ELR (cell line): ENCODE measurements at regions not wholly inside any gene's neighbourhood (a gene's known extent, or its start where the extent isn't known, plus 50 kb on each side); places are given as distances from the start of the nearest gene placed in this dataset.

Experiments used
- DNase-seq: peaks from one replicate; pipeline ENCODE4 v3.0.0-alpha.2; 2015; ENCODE audit warnings: low read depth

DNA sequence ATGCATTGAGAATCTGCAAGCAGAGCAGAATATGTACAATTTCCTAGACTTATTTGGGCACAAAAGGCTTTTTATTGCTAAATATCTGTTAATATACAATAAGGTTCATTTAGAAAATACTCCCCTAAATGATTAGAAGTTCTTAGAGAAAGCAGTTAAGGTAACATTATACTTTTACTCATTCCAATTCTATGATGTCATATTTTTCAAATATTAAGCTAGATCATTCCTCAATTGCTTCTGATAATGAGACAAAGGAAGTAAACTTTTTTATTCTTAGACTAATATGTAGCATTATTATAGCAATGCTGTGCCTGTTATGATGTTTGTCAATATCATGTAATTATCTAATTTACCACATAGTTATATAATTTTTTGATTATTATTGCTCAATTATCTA is 447.0 kb downstream of the SLC16A7 start:
- DNase-seq = peak; percentile 1

DNA sequence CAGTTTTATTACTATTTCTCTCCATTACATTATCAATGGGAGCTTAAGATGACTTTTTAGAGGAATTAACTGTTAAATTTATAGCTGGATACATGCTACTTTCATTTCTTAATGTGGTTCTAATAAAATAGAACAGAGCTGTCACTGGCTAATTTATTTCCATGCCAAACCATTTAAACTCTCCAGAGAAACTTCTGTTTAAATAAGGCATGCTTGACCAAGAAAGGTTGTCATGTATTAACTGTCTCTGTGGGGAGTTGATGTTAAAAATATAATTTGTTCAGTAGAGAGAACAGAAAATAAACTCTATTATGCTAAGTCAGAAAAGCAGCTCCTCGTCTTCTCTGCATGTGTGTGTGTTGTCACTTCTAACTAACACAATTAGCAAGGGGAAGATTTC is 447.4 kb downstream of the SLC16A7 start:
- DNase-seq = no peak

DNA sequence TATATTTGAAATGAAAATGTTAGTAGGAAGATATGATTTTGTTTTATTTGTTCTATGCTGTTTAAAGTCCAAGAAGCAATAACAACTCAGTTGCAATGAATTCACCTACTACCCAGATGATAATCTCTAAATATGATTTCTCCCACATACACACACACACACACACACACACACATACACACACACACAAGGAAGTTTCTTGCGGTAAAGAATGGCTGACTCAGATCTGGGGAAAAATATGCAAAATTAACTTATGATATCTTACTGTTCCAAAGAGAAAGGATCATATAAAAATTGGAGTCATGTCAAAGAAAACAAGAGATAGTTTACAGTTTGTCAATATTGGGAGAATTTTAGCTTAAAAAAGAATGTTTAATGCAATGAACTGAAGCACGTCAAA is 456.7 kb downstream of the SLC16A7 start:
- peak; percentile 8 for DNase-seq

DNA sequence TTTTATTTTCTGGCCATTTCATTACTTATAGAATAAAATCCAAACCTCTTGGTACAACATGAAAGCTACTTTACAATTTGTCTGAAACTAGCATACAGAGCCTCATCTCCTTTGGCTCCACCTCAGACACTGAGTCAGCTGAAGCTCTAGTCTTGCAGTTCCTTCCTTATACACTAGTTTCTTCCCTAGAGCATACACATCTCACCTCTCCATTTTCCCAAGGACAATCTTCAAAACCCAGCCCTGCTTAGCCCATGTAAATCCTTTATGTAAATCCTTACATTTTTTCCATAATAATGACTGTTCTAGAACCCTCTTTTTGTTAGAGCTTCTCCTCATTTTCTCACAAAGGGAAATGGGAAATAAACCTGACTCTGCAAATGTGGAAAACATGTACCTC is 463.4 kb downstream of the SLC16A7 start:
- peak; percentile 10 for DNase-seq

DNA sequence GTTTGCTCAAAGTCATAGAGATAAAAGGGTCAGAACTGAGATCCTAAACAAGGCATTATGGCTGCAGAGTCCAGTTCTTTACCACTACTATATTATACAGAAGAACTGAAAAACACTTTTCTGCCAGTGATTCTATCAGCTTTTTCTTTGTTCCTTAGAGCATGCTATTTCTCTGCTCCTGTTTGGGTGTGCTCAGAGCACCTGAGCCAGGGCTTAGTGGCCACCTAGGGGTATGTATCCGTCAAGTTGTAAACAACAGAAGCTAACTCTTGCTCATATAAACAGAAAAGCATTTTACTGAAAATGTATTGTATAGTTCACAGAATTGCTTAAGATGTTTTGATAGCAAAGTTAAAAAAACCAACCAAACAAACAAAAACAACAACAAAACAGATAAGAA is 470.8 kb downstream of the SLC16A7 start:
- DNase-seq = no peak

DNA sequence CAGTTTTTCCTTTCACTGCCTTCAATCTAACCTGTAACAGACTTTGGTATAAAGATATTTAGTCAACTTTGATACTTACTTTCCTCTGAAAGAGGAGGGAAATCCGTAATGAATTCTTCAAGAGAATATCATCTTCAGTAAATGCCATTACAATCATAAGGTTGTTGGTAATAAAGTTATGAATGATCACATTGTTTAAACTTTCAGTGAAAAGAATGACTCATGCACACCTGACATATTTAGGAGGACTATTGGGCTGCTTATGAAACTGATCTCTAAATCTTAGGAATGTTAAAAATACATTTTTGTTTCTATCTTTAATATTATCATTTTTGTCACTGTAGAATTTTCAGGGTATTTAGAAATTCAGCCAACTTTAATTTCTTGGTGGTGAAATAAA is 474.7 kb downstream of the SLC16A7 start:
- DNase-seq = peak; percentile 28

DNA sequence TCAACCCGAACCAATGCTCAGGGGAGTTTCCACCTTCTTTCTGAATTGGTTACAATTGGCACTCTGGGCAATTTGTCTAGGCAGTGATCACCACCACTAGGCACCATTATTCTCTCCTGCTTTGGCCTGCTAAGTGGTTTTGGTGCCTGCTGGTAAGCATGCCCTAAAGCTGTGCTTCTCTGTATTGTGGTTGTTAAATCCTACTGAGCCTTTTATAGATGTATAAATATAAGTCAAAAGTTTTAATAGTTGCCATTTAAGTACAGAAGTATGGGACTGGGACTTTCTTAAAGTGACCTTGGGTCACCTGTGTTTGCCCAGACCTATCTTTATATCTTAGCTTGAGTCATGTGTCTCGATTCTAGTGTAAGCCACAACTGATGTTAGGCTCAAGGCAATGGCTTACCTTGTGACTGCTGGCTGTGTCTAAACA is 475.9 kb downstream of the SLC16A7 start:
- no peak for DNase-seq

DNA sequence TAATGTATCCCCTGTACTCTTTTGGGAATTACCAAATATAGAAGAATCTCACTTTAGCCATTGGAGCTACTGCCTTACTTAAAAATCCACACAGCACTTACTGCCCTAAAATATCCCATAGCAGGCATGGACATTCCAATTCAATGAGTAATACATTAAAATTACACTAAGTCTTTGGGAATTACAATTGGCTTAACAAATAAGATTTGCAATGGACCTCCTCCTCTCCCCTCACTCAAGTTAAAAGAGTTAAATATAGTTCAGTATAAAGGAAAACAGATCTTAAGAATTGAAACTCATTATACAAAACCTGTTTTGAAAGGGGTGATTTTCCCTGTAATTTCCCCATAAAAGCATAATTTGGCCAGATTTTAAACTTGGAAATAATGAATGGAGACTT is 477.1 kb downstream of the SLC16A7 start:
- DNase-seq = peak; percentile 53

DNA sequence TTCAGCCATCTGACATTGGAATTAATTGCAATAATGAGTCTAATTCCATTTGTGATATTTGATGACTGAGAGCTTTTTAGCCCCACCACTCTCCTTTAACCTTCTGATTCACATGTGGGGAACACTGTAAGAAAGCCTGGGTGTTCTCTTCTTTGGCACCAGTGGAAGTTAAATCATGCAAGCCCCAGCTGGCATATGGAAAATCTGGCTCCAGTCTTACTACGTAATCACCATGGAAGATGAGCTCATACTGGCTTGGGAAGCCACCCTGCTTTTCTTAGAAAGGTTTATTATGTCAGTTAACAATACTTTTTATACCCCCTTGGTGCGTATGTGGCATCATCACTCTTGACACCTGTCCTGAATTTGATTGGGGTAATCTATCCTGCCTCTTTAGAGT is 479.3 kb downstream of the SLC16A7 start:
- no peak for DNase-seq

DNA sequence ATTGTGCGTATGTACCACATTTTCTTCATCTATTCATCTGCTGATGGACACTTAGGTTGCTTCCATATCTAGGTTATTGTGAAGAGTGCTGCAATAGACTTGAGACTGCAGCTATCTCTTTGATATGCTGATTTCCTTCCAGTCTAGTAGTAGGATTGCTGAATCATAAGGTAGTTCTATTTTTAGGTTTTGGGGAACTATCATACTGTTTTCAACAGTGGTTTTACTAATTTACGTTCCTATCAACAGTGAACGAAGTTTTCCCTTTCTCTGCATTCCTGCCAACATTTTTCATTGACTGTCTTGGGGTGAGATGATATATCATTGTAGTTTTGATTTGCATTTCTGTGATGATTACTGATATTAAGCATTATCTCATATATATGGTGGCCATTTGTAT is 482.2 kb downstream of the SLC16A7 start:
- DNase-seq = no peak

DNA sequence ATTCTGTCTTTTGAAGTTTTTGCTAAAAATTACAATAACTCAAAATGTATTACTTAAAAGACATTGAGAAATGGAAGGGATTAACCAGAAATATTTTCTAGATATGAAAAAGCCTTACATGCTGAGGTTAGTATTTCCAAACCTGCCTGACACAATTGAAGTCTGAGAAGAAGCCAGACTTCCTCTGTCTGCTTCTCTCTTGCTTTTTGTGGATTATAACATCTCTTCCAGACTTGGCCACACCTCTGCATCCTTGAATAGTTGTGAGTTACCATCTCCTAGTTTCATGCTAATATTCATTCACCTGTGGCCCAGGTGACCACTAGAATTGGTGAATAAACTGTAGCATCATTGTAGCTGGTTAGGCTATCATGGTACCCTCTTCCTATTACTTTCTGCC is 497.6 kb downstream of the SLC16A7 start:
- DNase-seq = no peak

DNA sequence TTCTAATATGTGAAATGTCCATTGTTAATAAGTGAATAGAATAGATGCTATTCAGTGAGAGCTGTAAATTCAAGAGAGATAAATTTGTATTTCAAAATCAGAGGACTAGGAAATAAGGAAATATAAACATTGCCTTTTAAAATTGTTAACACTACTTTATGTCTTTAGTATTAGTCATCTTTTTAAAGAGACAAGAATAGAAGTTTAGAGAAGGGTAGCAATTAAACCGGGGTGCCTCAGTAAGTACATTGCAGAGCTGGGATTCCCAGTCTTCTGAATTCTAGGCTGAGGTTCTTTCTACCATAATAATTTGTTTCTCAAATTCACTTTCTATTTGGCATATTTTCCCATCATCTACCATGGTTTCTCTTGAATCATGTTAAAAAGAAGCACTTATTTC is 498.6 kb downstream of the SLC16A7 start:
- DNase-seq = no peak

DNA sequence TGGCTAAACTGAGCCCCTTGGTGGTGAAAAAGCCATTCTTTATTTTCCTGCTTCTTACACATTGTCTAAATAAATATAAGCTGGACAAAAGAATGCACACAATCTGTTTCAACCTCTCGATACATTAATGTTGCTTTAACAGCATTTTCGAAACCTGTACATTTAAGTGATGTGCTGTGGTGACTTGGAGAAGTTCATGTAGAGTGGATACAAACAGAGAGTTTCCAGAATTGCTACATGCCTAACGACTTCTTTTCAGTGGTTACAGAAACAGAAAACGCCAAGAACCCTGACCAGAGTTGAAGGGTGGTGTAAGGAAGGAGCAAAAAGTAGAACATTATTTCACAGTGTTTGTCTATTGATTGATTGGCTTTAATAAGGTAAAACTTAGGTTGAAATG is 500.9 kb downstream of the SLC16A7 start:
- no peak for DNase-seq

DNA sequence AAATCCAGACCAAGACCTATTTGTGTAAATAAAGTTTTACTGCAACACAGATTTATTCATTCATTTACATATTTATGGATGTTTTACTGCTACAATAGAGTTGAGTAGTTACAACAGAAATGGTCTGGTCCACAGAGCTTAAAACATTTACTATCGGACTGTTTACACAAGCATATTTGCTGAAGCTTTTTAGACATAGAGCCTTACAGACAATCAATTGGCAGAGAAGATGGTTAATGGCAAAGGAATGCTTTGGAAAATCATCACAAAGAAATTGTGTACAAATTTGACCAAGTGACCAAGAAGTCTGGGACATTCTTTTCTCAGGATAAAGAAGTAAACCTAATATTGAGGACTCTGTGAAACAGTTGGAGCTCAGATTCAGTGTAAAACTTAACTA is 504.3 kb downstream of the SLC16A7 start:
- no peak for DNase-seq

DNA sequence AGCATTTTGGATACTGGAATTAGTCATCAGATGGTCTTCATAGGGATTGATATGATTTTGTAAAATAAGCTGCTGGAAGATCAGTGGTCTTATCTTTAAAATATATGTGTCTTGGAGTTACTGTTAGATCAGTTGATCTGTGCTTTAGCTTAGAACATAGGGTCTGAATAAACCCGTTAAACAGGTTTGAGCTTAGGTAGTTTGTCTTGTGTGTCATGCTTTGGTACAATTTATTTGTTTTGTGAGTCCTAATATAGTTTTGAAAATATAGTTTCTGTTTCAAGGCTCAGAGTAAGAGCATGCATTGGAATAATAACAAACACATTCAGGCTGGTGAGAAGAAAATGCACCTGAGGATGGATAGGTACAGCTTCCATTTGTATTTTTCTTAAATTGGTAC is 505.0 kb downstream of the SLC16A7 start:
- DNase-seq = no peak

DNA sequence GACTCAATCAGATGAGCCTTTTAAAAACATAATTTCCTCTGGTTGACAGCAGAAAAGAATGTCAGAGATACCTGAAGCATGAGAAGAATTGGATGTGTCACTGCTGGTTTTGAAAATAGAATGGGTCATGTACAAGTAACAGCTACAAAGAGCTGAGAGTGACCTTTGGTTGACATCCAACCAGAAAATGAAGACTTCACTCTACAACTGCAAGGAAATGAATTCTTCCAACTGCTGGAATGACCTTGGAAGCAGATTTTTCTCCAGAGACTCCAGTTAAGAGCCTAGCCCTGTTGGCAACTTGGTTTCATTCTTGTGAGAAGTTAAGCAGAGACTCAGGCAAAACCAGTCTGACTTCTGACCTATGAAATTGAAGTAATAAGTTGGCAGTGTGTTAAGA is 505.9 kb downstream of the SLC16A7 start:
- peak; percentile 64 for DNase-seq

DNA sequence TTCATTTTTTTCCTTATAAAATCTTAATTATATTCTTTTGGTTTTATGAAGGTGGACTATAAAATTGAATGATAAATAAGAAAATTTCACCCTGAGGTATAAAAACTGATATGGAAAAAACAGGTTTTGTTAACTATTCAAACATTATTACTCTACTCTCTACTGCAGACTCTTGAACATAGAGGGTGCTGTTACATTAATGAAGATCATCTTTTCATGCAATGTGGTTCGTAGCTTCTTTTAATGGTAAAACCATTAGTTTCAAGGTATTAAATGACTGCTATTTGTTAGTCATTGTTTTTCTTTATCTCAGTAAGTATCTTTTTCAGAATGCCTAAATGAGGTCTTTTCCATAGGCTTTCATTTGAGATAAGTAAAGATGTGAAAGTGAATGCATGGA is 510.4 kb downstream of the SLC16A7 start:
- peak; percentile 49 for DNase-seq

DNA sequence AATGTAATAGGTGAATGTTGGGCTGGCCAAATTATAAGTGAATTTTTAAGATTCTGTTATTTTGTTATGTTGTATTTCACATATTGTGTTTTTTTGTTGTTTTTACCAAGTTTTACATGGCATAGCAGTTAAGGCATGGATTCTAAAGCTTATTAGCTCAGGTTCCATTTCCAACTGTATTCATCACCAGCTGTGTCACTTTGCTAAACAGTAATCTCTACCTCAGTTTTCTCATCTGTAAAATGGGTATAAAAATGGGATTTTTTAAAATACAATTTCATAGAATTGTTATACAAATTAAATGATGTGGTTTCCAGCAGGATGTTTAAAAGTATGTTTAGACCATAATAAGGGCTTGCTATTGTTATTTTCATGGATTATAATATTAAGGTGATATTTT is 512.2 kb downstream of the SLC16A7 start:
- DNase-seq = no peak

DNA sequence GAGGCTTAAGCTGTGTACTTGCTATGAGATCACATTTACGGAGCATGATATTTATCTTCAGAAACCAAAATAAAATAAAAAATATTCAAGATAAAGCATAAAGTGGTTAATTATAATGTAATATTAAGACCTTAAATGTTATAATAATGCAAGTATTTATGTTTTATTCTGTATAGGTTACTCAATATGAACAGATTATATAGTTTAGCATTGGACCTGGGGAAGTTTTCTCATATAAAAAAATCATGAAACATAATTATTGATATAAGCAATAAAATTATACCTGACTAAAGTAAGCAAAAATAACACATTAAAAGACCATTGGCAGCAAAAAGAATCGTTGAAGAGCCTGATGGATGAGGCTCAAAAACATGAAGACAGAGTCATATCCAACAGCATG is 516.2 kb downstream of the SLC16A7 start:
- DNase-seq = no peak

DNA sequence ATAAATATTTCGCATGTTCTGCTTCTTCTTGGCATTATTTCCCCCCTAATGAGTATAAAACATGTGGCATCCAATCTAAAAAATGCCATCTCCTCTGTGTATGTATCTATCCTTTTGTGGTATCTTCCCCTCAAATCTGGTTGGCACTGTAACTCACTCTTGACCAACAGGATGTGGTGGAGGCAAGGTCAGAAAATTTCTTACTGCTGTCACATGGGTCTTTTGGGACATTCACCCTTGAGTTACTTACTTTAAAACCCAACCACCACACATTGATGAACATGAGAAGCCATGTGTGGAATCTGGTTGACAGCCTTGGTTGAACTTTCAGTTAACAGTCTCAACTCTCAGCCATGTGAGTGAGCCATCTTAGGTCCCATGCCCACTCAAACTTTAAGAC is 516.9 kb downstream of the SLC16A7 start:
- peak; percentile 7 for DNase-seq

DNA sequence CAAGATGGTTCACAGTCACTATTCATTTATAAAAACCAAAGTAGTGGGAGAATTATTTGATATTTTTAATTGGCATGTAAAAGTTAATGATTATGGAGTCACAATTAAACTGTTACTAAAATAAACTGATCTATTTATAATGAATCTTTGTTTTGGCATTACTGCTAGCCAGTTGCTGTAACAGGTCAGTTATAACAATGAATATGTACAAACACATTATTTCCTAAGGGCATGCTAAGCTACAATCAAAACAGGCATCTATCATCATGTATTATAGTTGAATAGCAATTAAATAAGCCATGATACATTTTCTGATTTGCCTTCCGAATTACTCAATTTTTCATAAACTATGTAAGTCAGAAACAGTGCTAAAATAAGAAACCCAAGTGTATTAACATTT is 518.3 kb downstream of the SLC16A7 start:
- DNase-seq = no peak

DNA sequence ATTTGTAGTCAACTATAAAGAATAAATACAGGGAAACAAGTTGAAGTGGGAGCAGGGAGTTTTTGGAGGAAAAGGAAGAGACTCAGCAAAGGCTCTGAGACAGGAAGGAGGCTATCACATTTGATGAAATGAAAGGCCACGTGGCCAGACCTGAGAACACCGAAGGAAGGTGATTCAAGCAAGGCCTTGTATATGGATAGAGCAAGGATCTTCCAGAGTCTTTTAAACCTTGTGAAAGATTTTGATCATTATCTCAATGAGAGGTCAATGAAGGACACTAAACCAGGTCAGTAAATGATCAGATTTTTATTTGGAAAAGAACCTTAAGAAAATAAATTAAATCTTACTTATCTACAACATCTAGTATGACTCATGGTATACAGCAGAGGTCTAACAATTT is 523.5 kb downstream of the SLC16A7 start:
- DNase-seq = peak; percentile 18

DNA sequence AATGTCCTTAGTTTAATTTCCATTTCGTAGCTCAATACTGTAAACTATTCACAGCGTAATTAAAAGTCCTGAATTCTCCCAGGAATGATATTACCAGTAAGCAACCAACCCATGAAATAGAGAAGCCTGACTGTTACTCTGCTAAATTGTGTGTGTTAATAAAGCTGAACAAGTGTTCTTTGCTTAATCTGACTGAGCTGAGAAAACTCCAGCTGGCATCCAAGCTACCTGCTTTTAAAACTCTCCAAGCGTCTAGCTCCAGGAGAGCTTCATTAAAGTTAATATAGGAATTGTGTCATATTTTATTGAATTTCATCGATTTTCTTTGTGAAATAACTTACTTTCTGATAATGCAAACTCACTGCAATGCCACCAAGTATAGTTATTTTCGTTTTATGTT is 524.4 kb downstream of the SLC16A7 start:
- DNase-seq = no peak

DNA sequence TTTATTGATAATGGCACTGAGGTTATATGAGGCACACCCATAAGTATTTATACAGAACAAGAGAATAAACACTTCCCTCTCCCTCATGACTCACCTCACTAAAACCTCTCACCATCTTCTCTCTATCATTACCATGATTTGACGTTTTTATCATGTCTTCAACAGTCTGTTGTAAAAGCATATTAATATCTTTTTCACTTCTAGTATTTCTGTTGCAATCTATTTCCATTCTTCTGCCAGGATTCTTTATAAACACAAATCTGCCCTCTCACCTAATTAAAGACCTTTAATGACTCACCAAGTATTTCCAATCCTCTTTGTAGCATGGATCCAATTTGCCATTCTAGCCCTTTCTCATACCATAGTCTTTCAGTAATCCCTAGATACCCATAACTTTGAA is 527.7 kb downstream of the SLC16A7 start:
- DNase-seq = peak; percentile 52

DNA sequence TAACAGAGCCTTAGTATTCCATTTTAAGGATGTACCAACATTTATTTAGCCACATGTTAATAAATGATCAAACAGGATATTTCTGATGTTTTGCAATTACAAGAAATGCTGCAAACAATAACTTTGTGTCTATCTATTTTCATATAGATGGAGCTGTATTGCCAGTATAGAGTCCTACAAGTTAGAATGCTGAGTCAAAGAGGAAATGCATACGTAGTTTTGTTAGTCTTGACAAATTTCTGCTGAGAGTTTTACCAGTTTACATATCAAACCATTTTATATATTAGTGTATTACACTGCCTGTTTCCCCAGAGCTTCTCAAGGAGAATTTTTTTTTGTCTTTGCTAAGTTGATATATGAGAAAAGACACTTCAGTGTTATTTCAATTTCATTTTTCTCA is 541.7 kb downstream of the SLC16A7 start:
- no peak for DNase-seq
